ENCODE measurements at regions not wholly inside any gene's neighbourhood (a gene's known extent, or its start where the extent isn't known, plus 50 kb on each side); places are given as distances from the start of the nearest gene placed in this dataset.

GRCh38 chr12:4193821-4194220 is 79.7 kb upstream of the CCND2 start:
- H4K20me1 ChIP-seq (ENCODE audit: low read depth, low read length) = no peaks in the 10 kb centered on the region
- no peak overlapping the region for H2AFZ ChIP-seq (ENCODE audit: low read depth, low read length, severe bottlenecking)
- TF ChIP-seq CTCF (IDR thresholded peaks at IDR 0.05; ENCODE audit: insufficient read depth, low read length, poor library complexity, severe bottlenecking) (no peak), EZH2phosphoT487 (conservative IDR thresholded peaks at IDR 0.05; ENCODE audit: low read length) (no peak)
- no peaks in the 10 kb centered on the region for H3F3A ChIP-seq (ENCODE audit: insufficient read depth)
- H3K27ac ChIP-seq (ENCODE audit: low read depth, low read length) = no peak overlapping the region
- H3K36me3 ChIP-seq (ENCODE audit: low read length) = no peaks in the 10 kb centered on the region
- no peak overlapping the region for H3K4me3 ChIP-seq (ENCODE audit: insufficient read depth, low read length, poor library complexity, severe bottlenecking)
- H3K27me3 ChIP-seq (ENCODE audit: low read length) = no peaks in the 10 kb centered on the region
- H3K9ac ChIP-seq (ENCODE audit: low read length) = no peak overlapping the region
- no peaks in the 10 kb centered on the region for H3K9me2 ChIP-seq (replicated peaks; ENCODE audit: insufficient read depth, low read length)
- H3K4me2 ChIP-seq (ENCODE audit: low read depth, low read length, poor library complexity, severe bottlenecking) = no peak overlapping the region
- H3K9me3 ChIP-seq (ENCODE audit: insufficient read depth, low read length) = no peaks in the 10 kb centered on the region
- no peaks in the 10 kb centered on the region for H3K79me2 ChIP-seq (ENCODE audit: insufficient read depth, low read length)

- no peaks in the 10 kb centered on the region for H4K20me1 ChIP-seq (ENCODE audit: low read depth, low read length)
- no peaks in the 10 kb centered on the region for H3K79me2 ChIP-seq (ENCODE audit: insufficient read depth, low read length)
- H3K9me3 ChIP-seq (ENCODE audit: insufficient read depth, low read length) = no peaks in the 10 kb centered on the region
- H3K4me2 ChIP-seq (ENCODE audit: low read depth, low read length, poor library complexity, severe bottlenecking) = no peak overlapping the region
- no peak overlapping the region for H3K9ac ChIP-seq (ENCODE audit: low read length)
- no peaks in the 10 kb centered on the region for H3K36me3 ChIP-seq (ENCODE audit: low read length)
- H3F3A ChIP-seq (ENCODE audit: insufficient read depth) = no peaks in the 10 kb centered on the region
- no peak for TF ChIP-seq EZH2phosphoT487 (conservative IDR thresholded peaks at IDR 0.05; ENCODE audit: low read length)
- TF ChIP-seq CTCF (IDR thresholded peaks at IDR 0.05; ENCODE audit: insufficient read depth, low read length, poor library complexity, severe bottlenecking) = no peak
- no peaks in the 10 kb centered on the region for H3K27me3 ChIP-seq (ENCODE audit: low read length)
- H3K4me3 ChIP-seq (ENCODE audit: insufficient read depth, low read length, poor library complexity, severe bottlenecking) = no peak overlapping the region
- H2AFZ ChIP-seq (ENCODE audit: low read depth, low read length, severe bottlenecking) = no peak overlapping the region
- no peak overlapping the region for H3K27ac ChIP-seq (ENCODE audit: low read depth, low read length)
- H3K9me2 ChIP-seq (replicated peaks; ENCODE audit: insufficient read depth, low read length) = no peaks in the 10 kb centered on the region
Measured at GRCh38 chr12:4191642-4192041, 81.9 kb upstream of the CCND2 start.

- Histone ChIP-seq H3K27me3 (ENCODE audit: low read length) (no peaks in the 10 kb centered on the region), H2AFZ (ENCODE audit: low read depth, low read length, severe bottlenecking) (no peak overlapping the region), H3K27ac (ENCODE audit: low read depth, low read length) (no peak overlapping the region), H3K79me2 (ENCODE audit: insufficient read depth, low read length) (no peaks in the 10 kb centered on the region), H3K4me2 (ENCODE audit: low read depth, low read length, poor library complexity, severe bottlenecking) (no peak overlapping the region), H3K36me3 (ENCODE audit: low read length) (no peaks in the 10 kb centered on the region), H3K9me2 (replicated peaks; ENCODE audit: insufficient read depth, low read length) (no peaks in the 10 kb centered on the region), H3F3A (ENCODE audit: insufficient read depth) (no peaks in the 10 kb centered on the region), H3K9me3 (ENCODE audit: insufficient read depth, low read length) (no peaks in the 10 kb centered on the region), H3K4me3 (ENCODE audit: insufficient read depth, low read length, poor library complexity, severe bottlenecking) (no peak overlapping the region), H4K20me1 (ENCODE audit: low read depth, low read length) (no peaks in the 10 kb centered on the region), H3K9ac (ENCODE audit: low read length) (no peak overlapping the region)
- TF ChIP-seq EZH2phosphoT487 (conservative IDR thresholded peaks at IDR 0.05; ENCODE audit: low read length) (no peak), CTCF (IDR thresholded peaks at IDR 0.05; ENCODE audit: insufficient read depth, low read length, poor library complexity, severe bottlenecking) (no peak)
Measured at GRCh38 chr12:4191149-4191548, 82.4 kb upstream of the CCND2 start.

Measured in SU-DHL-6 (cell line).